Ascending aorta (tissue), 2 donors: ENCODE measurements at regions not wholly inside any gene's neighbourhood (a gene's known extent, or its start where the extent isn't known, plus 50 kb on each side); places are given as distances from the start of the nearest gene placed in this dataset.

ENCODE experiments used
- DNase-seq, 2 donors: peaks; one replicate each; pipeline ENCODE4 v3.0.0-alpha.2; 2019; ENCODE audit warnings: low spot score in 2 of 2
- H3K27ac ChIP-seq, 2 donors: fragments of 200-600 bp; sonication (generic); one replicate each; pipeline ENCODE4 v1.5.1; 2016 to 2017; ENCODE audit warnings: mild to moderate bottlenecking in 1 of 2
- H3K27me3 ChIP-seq: fragments of 200-600 bp; sonication (generic); one replicate; pipeline ENCODE4 v1.5.1; 2017
- H3K36me3 ChIP-seq, 2 donors: fragments of 200-600 bp; sonication (generic); one replicate each; pipeline ENCODE4 v1.5.1; 2016
- H3K4me1 ChIP-seq, 2 donors: fragments of 200-600 bp; sonication (generic); one replicate each; pipeline ENCODE4 v1.5.1; 2016 to 2017; ENCODE audit warnings: mild to moderate bottlenecking in 1 of 2
- H3K4me3 ChIP-seq, 2 donors: fragments of 200-600 bp; sonication (generic); one replicate each; pipeline ENCODE4 v1.5.1; 2016 to 2017; ENCODE audit warnings: mild to moderate bottlenecking in 1 of 2
- H3K9me3 ChIP-seq, 2 donors: fragments of 200-600 bp; sonication (generic); one replicate each; pipeline ENCODE4 v1.5.1; 2016
- intact Hi-C: fragments of 100-400 bp; cut with DNase I; formaldehyde crosslinking; loops from one replicate; pipeline ENCODE4 v1.15.1; 2023
- TF ChIP-seq, protein P1 (sequence below), 3 experiments: fragments of 200-600 bp in 2 of 3; fragments of 450-650 bp in 1 of 3; sonication (generic) in 2 of 3; IDR thresholded peaks; one replicate each; pipeline ENCODE4 v1.5.1; 2016 to 2019; ENCODE audit warnings: antibody characterized with exemption in 3 of 3, mild to moderate bottlenecking in 1 of 3, moderate library complexity in 1 of 3

GRCh38 chr20:10795286-10796026 lies 121.7 kb upstream of the JAG1 start:
- Histone ChIP-seq H3K27me3 (no peaks in the 10 kb centered on the region), H3K4me1 (no peaks in the 10 kb centered on the region), H3K9me3 (no peaks in the 10 kb centered on the region), H3K36me3 (no peaks in the 10 kb centered on the region), H3K27ac (no peak overlapping the region), H3K4me3 (no peak overlapping the region)
- DNase-seq, result no peak
- TF ChIP-seq, protein P1, sequence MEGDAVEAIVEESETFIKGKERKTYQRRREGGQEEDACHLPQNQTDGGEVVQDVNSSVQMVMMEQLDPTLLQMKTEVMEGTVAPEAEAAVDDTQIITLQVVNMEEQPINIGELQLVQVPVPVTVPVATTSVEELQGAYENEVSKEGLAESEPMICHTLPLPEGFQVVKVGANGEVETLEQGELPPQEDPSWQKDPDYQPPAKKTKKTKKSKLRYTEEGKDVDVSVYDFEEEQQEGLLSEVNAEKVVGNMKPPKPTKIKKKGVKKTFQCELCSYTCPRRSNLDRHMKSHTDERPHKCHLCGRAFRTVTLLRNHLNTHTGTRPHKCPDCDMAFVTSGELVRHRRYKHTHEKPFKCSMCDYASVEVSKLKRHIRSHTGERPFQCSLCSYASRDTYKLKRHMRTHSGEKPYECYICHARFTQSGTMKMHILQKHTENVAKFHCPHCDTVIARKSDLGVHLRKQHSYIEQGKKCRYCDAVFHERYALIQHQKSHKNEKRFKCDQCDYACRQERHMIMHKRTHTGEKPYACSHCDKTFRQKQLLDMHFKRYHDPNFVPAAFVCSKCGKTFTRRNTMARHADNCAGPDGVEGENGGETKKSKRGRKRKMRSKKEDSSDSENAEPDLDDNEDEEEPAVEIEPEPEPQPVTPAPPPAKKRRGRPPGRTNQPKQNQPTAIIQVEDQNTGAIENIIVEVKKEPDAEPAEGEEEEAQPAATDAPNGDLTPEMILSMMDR (IDR thresholded peaks at IDR 0.05), result no peak
- intact Hi-C loops, result no loop called here

GRCh38 chr20:10798811-10799210 lies 125.0 kb upstream of the JAG1 start:
- Histone ChIP-seq H3K9me3 (no peaks in the 10 kb centered on the region), H3K4me3 (no peak overlapping the region), H3K36me3 (no peaks in the 10 kb centered on the region), H3K27me3 (no peaks in the 10 kb centered on the region), H3K4me1 (no peaks in the 10 kb centered on the region), H3K27ac (no peak overlapping the region)
- no peak for DNase-seq
- intact Hi-C loops, result no loop called here
- TF ChIP-seq, protein P1 (IDR thresholded peaks at IDR 0.05), result no peak

GRCh38 chr20:10799735-10800134 lies 125.9 kb upstream of the JAG1 start:
- intact Hi-C loops, result no loop called here
- no peak overlapping the region for H3K27ac ChIP-seq
- no peaks in the 10 kb centered on the region for H3K36me3 ChIP-seq
- H3K27me3 ChIP-seq, result no peaks in the 10 kb centered on the region
- TF ChIP-seq, protein P1 (IDR thresholded peaks at IDR 0.05), result no peak
- DNase-seq, result no peak
- H3K4me1 ChIP-seq, result no peaks in the 10 kb centered on the region
- no peak overlapping the region for H3K4me3 ChIP-seq
- no peaks in the 10 kb centered on the region for H3K9me3 ChIP-seq

DNA sequence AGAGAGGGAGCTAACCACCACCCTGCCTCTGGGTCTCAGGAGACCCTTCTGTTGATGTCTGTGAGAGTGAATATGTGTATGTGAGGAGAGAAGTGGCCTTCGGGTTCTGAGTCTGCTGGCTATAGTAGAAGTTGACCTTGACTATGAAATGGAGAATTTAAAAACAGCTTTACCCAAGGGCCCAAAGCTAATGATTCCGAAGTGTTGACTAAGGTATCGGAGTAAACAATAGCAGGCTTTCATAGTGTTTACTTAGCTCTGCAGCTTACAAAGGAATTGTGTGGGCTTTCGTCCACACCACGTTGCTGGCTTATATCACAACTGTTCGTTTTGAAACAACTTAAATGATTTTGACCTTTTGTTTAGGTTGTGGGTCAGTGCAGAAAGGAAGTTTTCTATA lies 126.5 kb upstream of the JAG1 start:
- no peak overlapping the region for H3K4me3 ChIP-seq
- no peaks in the 10 kb centered on the region for H3K4me1 ChIP-seq
- H3K36me3 ChIP-seq, result no peaks in the 10 kb centered on the region
- no peak for DNase-seq
- intact Hi-C loops, result no loop called here
- no peaks in the 10 kb centered on the region for H3K27me3 ChIP-seq
- H3K27ac ChIP-seq, result no peak overlapping the region
- H3K9me3 ChIP-seq, result no peaks in the 10 kb centered on the region
- TF ChIP-seq, protein P1 (IDR thresholded peaks at IDR 0.05), result no peak

DNA sequence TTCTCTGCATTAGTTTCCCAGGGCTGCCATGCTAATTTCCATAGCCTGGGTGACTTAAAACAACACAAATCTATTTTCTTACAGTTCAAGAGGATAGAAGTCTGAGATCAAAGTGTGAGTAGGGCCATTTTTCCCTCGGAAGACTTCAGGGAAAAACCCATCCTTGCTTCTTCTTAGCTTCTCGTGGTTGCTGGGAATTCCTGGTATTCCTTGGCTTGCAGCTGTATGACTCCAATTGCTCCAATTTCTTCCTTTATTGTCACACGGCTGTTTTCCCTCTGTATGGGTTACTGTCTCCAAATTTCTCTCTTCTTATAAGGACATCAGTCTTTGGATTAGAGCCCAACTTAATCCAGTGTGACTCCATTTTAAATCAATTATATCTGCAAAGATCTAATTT lies 128.4 kb upstream of the JAG1 start:
- intact Hi-C loops, result no loop called here
- Histone ChIP-seq H3K4me3 (no peak overlapping the region), H3K4me1 (peaks cover 0 to 11% of the 10 kb centered on the region in 2 donors), H3K9me3 (no peaks in the 10 kb centered on the region), H3K36me3 (no peaks in the 10 kb centered on the region), H3K27ac (no peak overlapping the region), H3K27me3 (no peaks in the 10 kb centered on the region)
- DNase-seq, result no peak
- TF ChIP-seq, protein P1 (IDR thresholded peaks at IDR 0.05), result no peak
